HG03108 (cell line): ENCODE measurements at regions not wholly inside any gene's neighbourhood (a gene's known extent, or its start where the extent isn't known, plus 50 kb on each side); places are given as distances from the start of the nearest gene placed in this dataset.

Source experiments
- ATAC-seq: cut with Tn5 transposase; IDR thresholded peaks from one replicate; pipeline ENCODE4 v1.9.1; 2021; ENCODE audit warnings: moderate library complexity; ENCODE audit not compliant: unreplicated experiment

DNA sequence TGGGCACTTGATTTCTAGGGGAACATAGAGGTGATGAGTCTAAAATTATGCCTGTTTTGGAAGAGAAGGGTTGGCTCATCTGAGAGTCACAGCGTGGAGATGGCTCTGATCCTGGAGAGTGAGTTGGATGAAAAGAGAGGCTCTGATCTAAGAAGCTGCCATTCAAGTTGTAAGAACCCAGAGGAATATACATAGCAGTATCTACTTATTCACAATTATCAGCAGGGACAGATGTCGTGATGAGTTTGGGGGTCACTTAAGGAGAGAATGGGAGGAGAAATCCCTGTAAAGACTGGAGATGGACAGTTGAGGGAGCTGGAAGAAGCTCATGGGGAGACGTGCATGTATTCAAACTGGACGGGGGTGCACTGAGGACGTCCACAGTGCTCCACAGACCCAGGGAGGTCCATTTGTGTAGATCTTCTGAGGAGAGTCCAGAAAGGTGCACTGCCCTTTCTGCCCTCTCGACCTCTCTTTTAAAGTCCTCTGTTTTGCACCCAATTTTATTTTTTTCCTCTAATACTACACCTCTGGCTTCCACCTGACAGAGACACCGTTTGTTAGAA lies 124.7 kb upstream of the SSTR4 start:
- ATAC-seq = no peak

GRCh38 chr20:22914291-22914690 lies 120.8 kb upstream of the SSTR4 start:
- no peak for ATAC-seq

GRCh38 chr20:22915512-22915911 lies 119.6 kb upstream of the SSTR4 start:
- ATAC-seq = no peak

GRCh38 chr20:22916021-22916842 lies 118.9 kb upstream of the SSTR4 start:
- no peak for ATAC-seq

- ATAC-seq = no peak
Observed at GRCh38 chr20:22918286-22918983, 116.7 kb upstream of the SSTR4 start.

DNA sequence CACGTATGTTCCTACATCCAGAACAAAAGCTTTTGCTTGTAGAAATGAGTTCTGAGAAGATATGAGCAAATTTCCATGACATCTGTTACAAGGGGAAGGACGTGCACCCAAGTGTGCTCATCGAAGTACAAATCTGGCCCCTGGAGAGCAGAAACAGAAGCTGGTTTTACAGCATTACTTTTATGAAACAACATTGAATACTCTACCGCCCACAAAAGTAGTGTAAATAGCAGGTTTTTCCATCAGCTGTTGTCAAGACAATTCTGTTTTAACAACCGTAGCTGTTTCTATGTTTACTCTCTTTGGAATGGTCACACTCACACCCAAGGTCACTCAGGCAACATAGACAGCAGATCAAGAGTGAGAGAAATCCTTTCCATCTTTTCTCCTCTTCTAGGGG lies 114.2 kb upstream of the SSTR4 start:
- no peak for ATAC-seq

GRCh38 chr20:22921595-22922421 lies 113.3 kb upstream of the SSTR4 start:
- no peak for ATAC-seq

DNA sequence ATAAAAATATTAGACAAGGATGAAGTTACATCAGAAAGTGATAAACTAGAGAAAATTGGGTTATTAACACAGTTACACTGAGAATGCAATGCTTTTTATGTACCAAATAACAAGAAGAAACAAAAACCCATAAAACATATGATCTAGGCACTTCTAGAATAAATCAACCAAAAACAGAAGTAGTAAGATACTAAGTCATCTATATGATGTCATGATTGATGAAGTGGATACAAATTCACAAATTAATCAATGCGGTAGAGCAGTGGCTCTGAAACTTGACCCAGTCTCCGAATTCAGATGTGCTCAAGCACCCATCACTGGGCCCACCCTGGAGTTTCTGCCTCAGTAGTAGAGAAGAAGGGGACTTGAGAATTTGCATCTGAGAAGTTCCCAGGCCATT lies 112.1 kb upstream of the SSTR4 start:
- no peak for ATAC-seq

DNA sequence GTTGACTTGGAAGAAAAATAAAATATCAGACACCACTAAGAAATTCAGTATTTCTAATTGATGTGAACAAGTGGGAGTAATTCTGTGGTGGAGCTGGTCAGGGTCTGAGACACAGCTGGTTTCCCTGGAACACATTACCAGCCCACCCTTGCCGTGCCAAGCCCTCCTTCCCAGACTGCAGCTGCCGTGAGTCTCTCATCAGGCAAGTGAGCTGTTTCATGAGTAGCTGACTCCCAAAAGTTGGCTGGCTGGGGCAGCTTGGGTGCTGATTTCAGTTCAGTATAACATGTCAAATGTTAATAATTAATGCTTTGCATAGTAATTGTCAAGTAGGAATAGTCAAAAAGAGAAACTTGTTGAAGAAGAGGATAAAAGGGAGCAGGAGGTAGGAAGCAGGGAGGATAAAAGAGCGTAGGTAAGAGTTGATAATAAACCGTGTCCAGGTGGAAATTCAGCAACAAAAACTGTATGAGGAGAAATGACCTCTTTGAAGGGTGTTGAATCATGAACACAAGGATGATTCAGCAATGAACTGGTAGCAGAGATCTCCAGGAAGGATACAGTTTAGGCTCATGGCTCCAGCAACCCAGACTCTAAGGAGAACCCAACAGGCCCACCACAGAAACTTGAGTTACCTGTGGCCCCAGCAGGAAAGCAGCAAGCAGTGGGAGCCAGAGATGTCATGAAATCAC lies 110.9 kb upstream of the SSTR4 start:
- no peak for ATAC-seq

DNA sequence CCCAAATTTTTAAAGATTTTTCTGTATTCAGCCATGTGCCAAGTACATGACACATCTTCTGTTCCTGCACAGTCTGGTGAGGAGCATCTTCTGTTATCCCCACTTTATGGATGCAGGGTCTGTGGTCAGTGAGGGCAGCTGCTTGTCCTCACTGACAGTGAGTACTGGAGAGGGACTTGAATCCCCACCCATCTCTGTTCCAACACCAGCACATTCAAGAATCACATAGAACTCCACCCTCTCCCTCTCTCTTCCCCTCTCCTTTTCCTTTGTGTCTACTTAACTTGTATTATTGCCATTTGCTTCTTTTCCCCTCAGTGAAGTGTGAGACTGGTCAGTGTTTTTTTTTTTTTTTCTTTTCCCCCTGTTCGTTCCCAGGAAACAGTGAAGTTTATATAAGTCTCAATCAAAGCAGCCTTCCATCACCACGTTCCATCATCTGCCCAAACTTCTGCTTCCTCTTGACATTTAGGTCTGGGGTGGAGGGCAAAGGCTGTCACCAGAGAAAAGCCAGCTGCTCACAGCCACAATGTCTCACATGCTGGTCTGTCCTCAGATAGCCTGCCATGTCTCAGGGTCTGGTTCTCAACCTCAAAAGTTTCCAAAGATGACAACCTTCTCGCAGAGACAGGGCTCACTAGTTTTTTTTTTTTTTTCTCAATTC lies 110.0 kb upstream of the SSTR4 start:
- ATAC-seq = no peak

DNA sequence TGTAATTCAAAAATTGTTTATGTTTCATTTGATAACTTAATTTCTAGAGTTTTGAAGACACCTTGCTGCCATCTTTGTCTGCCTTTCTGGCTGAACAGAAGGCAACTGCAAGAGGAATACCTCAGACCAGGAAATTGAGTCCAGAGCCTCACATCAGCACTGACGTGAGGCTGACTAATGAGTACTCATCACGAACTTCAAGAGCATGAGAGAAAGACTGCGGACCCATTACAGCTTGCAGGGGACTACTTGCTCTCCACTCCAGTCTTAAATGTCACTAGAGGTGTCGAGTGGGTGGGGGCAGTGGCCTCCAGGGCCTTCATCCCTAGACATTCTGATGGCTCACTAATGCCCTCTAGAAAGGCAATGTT lies 109.5 kb upstream of the SSTR4 start:
- no peak for ATAC-seq

GRCh38 chr20:22927537-22927936 lies 107.6 kb upstream of the SSTR4 start:
- ATAC-seq = no peak

DNA sequence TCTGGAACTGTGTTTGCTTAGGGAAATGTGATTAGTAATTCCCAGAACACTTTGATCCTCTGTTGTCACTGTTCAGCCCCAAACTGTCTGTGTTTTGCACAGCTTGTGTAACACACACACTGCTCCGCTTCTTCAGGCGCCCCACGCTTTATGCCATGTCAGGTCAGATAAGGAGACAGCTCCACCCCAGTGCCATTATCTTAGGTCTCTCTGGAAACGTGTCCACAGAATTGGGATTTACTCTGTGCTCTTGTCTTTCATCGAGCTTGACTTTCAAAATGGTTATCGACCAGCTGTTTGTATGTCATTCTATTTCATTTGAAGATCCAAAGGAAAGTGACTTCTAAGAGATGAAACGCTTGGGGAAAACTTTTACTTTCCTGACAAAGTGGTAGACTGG lies 106.4 kb upstream of the SSTR4 start:
- no peak for ATAC-seq

DNA sequence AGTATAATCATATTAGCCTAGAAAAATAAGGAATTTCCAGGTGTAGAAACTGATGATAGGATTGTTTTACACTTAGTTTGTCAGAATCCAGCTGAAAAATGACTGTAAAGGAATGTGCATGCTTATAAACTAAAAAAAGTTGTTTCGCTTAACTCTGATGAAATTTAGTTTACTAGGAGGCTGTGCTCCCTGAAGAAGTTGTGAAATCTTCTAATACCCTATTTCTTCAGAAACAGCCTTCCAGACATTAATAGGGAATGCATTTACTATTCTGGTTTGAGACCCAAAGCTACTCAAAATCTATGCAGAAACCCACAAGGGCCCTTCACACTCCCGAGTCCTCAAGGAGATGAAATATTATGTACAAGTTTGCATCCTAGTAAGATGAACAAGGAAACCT lies 105.5 kb upstream of the SSTR4 start:
- no peak for ATAC-seq

DNA sequence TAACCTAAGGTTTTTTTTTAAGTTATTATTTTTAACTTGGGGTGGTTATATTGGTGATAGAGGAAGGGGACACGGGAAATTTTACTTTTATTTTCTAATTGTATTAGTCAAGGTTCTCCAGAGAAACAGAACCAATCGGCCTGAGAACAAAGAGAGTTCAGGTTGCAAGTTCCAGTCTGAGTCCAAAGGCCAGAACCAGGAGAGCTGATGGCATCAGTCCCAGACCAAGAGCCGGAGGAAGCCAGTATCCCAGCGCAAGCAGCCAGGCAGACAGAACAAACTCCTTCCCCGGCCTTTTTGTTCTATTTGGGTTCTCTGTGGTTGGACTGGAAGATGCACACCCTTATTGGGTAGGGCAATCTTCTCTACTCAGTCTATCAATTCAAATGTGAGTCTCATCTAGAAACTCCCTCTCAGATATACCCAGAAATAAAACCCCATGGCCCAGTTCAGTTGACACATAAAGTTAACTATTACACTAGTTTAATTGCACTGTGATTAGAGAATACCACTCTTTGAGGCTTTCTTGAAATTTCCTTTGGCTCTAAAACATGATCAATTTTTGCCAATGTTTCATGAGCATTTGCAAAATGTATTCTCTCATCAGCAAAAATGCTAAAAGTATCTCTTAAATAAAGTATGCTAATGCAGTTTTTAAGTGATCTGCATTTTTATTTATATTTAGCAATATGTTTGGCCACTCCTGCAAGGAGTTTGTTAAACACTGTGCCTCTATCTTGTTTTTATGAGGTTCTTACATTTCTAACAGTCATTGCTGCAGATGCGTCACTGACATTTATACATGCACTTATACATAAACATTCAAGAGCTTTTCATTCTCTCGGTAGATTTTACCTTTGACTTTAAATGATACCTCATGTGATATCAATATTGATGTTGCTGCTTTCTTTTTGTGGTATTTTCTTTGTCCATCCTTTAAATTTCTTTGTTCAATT lies 103.2 kb upstream of the SSTR4 start:
- no peak for ATAC-seq

DNA sequence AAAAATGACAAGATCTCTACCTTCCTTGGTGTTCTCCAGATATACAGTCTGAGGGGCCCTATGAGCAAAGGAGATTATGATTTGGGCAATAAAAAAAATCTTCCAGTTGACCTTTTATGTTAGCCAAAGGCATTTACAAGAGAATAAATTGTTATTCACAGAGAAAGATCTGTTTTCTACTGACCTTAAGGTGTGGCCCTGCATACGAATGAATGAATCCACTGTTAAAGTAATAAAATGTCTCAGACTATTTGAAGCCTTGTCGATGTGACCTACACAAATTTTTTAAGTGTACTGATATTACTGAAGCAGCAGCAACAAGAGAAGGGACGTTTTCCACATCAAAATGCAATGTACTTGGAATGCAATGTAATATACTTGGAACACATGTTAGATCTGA lies 95.9 kb upstream of the SSTR4 start:
- ATAC-seq = no peak

DNA sequence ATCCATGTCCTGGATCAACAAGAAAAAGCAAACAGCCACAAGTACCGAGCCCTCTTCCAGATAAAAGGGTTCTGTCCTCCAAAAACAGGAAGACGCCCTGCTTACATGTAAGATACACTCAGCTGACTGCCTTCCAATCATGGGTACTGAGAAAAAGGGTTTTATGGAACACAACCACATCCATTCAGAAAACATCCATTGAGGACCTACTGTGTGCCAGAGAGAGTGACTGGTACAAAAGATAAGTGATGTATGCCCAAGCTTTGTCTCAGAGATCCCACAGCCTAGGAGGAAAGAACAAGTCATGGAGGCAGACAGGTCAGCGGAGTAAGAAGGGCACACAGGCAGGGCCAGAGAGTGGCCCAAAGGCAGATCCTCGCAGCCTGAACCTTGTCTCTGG lies 94.8 kb upstream of the SSTR4 start:
- no peak for ATAC-seq

DNA sequence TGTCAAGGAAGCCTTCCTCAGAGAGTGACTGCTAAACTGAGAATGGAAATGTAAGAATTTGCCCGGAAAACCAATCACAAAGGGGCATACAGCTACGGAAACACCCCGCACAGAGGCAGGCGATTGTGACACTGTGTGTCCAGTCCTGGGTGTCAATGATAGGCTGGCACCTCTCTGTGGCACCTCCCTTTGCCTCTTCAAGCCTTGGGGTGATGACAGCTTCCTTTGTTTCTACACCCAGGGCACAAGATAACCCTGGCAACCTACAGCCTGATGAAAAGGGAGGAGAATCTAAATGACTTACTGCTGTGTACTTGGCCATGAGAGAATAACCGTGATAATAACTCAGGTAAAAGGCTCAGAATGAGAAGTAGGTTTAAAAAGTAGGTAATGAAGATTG lies 93.6 kb upstream of the SSTR4 start:
- ATAC-seq = no peak

DNA sequence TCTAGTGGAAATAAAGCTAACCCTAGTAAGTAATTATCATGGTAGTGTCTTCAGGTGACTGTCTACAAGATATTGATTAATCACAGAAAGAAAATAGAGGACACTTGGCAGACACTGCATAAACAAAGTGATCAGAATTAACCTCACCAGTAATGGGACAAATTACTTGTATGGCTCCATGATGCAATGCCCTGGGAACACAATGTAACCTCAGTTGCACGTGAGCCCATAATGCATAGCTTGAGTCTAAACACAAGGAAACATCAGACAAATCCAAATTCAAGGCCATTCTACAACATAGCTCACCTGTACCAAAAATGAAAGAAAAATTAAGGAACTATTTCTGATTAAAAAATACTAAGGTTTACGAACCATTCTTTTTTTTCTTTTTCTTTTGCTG lies 92.4 kb upstream of the SSTR4 start:
- no peak for ATAC-seq
